ENCODE measurements at regions not wholly inside any gene's neighbourhood (a gene's known extent, or its start where the extent isn't known, plus 50 kb on each side); places are given as distances from the start of the nearest gene placed in this dataset.

GRCh38 chr9:108534741-108535140 lies 321.0 kb downstream of the ACTL7B start:
- TF ChIP-seq CTCF (IDR thresholded peaks at IDR 0.05) (no peak), ZFX (IDR thresholded peaks at IDR 0.05; ENCODE audit: borderline replicate concordance) (no peak)

Data from 22Rv1 (cell line).